ENCODE measurements at regions not wholly inside any gene's neighbourhood (a gene's known extent, or its start where the extent isn't known, plus 50 kb on each side); places are given as distances from the start of the nearest gene placed in this dataset.

- ATAC-seq (ENCODE audit: insufficient read depth, low FRiP score): no peak
- Histone ChIP-seq H3K9ac (ENCODE audit: insufficient read depth in 1 of 2, low read length in 2 of 2) (no peak overlapping the region), H3K4me3 (no peak overlapping the region), H3K9me3 (ENCODE audit: control insufficient read depth in 4 of 4, insufficient read depth in 3 of 4, low read length in 3 of 4) (no peaks in the 10 kb centered on the region), H3K36me3 (ENCODE audit: control insufficient read depth in 4 of 4, insufficient read depth in 4 of 4, low read length in 4 of 4) (no peaks in the 10 kb centered on the region), H3K27ac (ENCODE audit: low read depth in 1 of 2, low read length in 1 of 2) (no peak overlapping the region), H3K4me1 (ENCODE audit: control insufficient read depth in 5 of 5, insufficient read depth in 5 of 5, low read length in 5 of 5) (no peaks in the 10 kb centered on the region), H3K27me3 (ENCODE audit: control insufficient read depth in 3 of 3, insufficient read depth in 3 of 3, low read length in 2 of 3) (no peaks in the 10 kb centered on the region)
- WGBS, 2 donors: 69 to 75% methylated on average over 2 of the region's 2 CpGs
- TF ChIP-seq CTCF (IDR thresholded peaks at IDR 0.05; ENCODE audit: control extremely low read depth, extremely low read depth): no peak
- peak in 1 of 3 donors; percentile 14 for DNase-seq
Measured at GRCh38 chr6:81235512-81235911, 517.0 kb downstream of the TENT5A start.

- H3K36me3 ChIP-seq (ENCODE audit: control insufficient read depth in 4 of 4, insufficient read depth in 4 of 4, low read length in 4 of 4): no peaks in the 10 kb centered on the region
- H3K27ac ChIP-seq (ENCODE audit: low read depth in 1 of 2, low read length in 1 of 2): no peak overlapping the region
- H3K27me3 ChIP-seq (ENCODE audit: control insufficient read depth in 3 of 3, insufficient read depth in 3 of 3, low read length in 2 of 3): no peaks in the 10 kb centered on the region
- H3K4me1 ChIP-seq (ENCODE audit: control insufficient read depth in 5 of 5, insufficient read depth in 5 of 5, low read length in 5 of 5): peaks cover 0 to 8% (median 0%) of the 10 kb centered on the region in 5 donors
- TF ChIP-seq CTCF (IDR thresholded peaks at IDR 0.05; ENCODE audit: control extremely low read depth, extremely low read depth): no peak
- H3K4me3 ChIP-seq: no peak overlapping the region
- no peaks in the 10 kb centered on the region for H3K9me3 ChIP-seq (ENCODE audit: control insufficient read depth in 4 of 4, insufficient read depth in 3 of 4, low read length in 3 of 4)
- DNase-seq (no peak), ATAC-seq (ENCODE audit: insufficient read depth, low FRiP score) (no peak)
- WGBS, 2 donors: 84 to 93% methylated on average over 1 of the region's 1 CpG
- no peak overlapping the region for H3K9ac ChIP-seq (ENCODE audit: insufficient read depth in 1 of 2, low read length in 2 of 2)
Measured at GRCh38 chr6:81233990-81234389, 518.5 kb downstream of the TENT5A start.

- Histone ChIP-seq H3K4me1 (ENCODE audit: control insufficient read depth in 5 of 5, insufficient read depth in 5 of 5, low read length in 5 of 5) (peaks cover 0 to 9% (median 0%) of the 10 kb centered on the region in 5 donors), H3K4me3 (no peak overlapping the region), H3K9me3 (ENCODE audit: control insufficient read depth in 4 of 4, insufficient read depth in 3 of 4, low read length in 3 of 4) (no peaks in the 10 kb centered on the region), H3K27ac (ENCODE audit: low read depth in 1 of 2, low read length in 1 of 2) (no peak overlapping the region), H3K9ac (ENCODE audit: insufficient read depth in 1 of 2, low read length in 2 of 2) (no peak overlapping the region), H3K27me3 (ENCODE audit: control insufficient read depth in 3 of 3, insufficient read depth in 3 of 3, low read length in 2 of 3) (no peaks in the 10 kb centered on the region), H3K36me3 (ENCODE audit: control insufficient read depth in 4 of 4, insufficient read depth in 4 of 4, low read length in 4 of 4) (no peaks in the 10 kb centered on the region)
- ATAC-seq (ENCODE audit: insufficient read depth, low FRiP score): no peak
- peak in 2 of 3 donors; percentile 68 to 79 for DNase-seq
- TF ChIP-seq CTCF (IDR thresholded peaks at IDR 0.05; ENCODE audit: control extremely low read depth, extremely low read depth): no peak
- WGBS, 2 donors: 37 to 60% methylated on average over 2 of the region's 2 CpGs
Measured at GRCh38 chr6:81228912-81229555, 523.4 kb downstream of the TENT5A start.

- WGBS, 2 donors: 88 to 91% methylated on average over 1 of the region's 1 CpG
Measured at GRCh38 chr6:81226957-81227356, 525.5 kb downstream of the TENT5A start.

More at GRCh38 chr6:81226957-81227356, 525.5 kb downstream of the TENT5A start:
- ATAC-seq (ENCODE audit: insufficient read depth, low FRiP score): no peak
- Histone ChIP-seq H3K9ac (ENCODE audit: insufficient read depth in 1 of 2, low read length in 2 of 2) (no peak overlapping the region), H3K9me3 (ENCODE audit: control insufficient read depth in 4 of 4, insufficient read depth in 3 of 4, low read length in 3 of 4) (no peaks in the 10 kb centered on the region), H3K27me3 (ENCODE audit: control insufficient read depth in 3 of 3, insufficient read depth in 3 of 3, low read length in 2 of 3) (no peaks in the 10 kb centered on the region), H3K36me3 (ENCODE audit: control insufficient read depth in 4 of 4, insufficient read depth in 4 of 4, low read length in 4 of 4) (no peaks in the 10 kb centered on the region), H3K4me1 (ENCODE audit: control insufficient read depth in 5 of 5, insufficient read depth in 5 of 5, low read length in 5 of 5) (peaks cover 0 to 9% (median 0%) of the 10 kb centered on the region in 5 donors), H3K27ac (ENCODE audit: low read depth in 1 of 2, low read length in 1 of 2) (no peak overlapping the region), H3K4me3 (no peak overlapping the region)
- DNase-seq: no peak
- no peak for TF ChIP-seq CTCF (IDR thresholded peaks at IDR 0.05; ENCODE audit: control extremely low read depth, extremely low read depth)

All from lung (tissue), 11 donors.